IMR-90 (cell line): ENCODE measurements at regions not wholly inside any gene's neighbourhood (a gene's known extent, or its start where the extent isn't known, plus 50 kb on each side); places are given as distances from the start of the nearest gene placed in this dataset.

ENCODE experiments used
- BHLHE40 ChIP-seq: fragments of 150-350 bp; IDR thresholded peaks from 2 replicates; pipeline ENCODE4 v1.6.1; 2016; ENCODE audit warnings: mild to moderate bottlenecking, low read depth, low read length
- CTCF ChIP-seq: conservative IDR thresholded peaks from 2 replicates; pipeline ENCODE4 v1.5.1; 2012; ENCODE audit warnings: mild to moderate bottlenecking, low read depth, low read length, improper control_type of control experiment
- MAFK ChIP-seq: IDR thresholded peaks from 2 replicates; pipeline ENCODE4 v1.6.1; 2012; ENCODE audit warnings: low read depth, low read length, improper control_type of control experiment
- POLR2A ChIP-seq: IDR thresholded peaks from 2 replicates; pipeline ENCODE4 v1.6.1; 2012; ENCODE audit warnings: mild to moderate bottlenecking, low read depth, low read length
- RAD21 ChIP-seq: IDR thresholded peaks from 2 replicates; pipeline ENCODE4 v1.6.1; 2012; ENCODE audit warnings: low read length, improper control_type of control experiment
- RFX5 ChIP-seq: IDR thresholded peaks from 2 replicates; pipeline ENCODE4 v1.8.0; 2012; ENCODE audit warnings: low read depth, mild to moderate bottlenecking, low read length, moderate library complexity
- SMC3 ChIP-seq: fragments of 150-350 bp; IDR thresholded peaks from 2 replicates; pipeline ENCODE4 v1.6.1; 2016; ENCODE audit warnings: low read depth, mild to moderate bottlenecking, antibody characterized with exemption, low read length, moderate library complexity

GRCh38 chr21:35410656-35411055 is 361.6 kb upstream of the RUNX1 start:
- TF ChIP-seq POLR2A (no peak), SMC3 (no peak), CTCF (no peak), BHLHE40 (no peak), MAFK (no peak), RAD21 (no peak), RFX5 (no peak)
